HCT116 (cell line): ENCODE measurements at regions not wholly inside any gene's neighbourhood (a gene's known extent, or its start where the extent isn't known, plus 50 kb on each side); places are given as distances from the start of the nearest gene placed in this dataset.

ENCODE experiments used
- ATAC-seq: fragments of 200-7000 bp; cut with Tn5 transposase; 2 replicates; pipeline ENCODE4 v1.9.1; 2020; ENCODE audit warnings: mild to moderate bottlenecking, moderate library complexity
- BruUV-seq: library from RNA; stranded (reverse); fragments of 400-500 nt; replicated peaks from 2 replicates; lab custom pipeline; 2021; lab: Mats Ljungman, UMichigan
- CTCF ChIA-PET: fragments of 300-600 bp; sonication (Branson Sonifier 250); formaldehyde crosslinking; loops from one replicate; lab custom pipeline; 2021; ENCODE audit warnings: antibody characterized with exemption; lab: Charles Lee
- POLR2A ChIA-PET: fragments of 300-600, 350-600 bp; sonication (Branson Sonifier 250); formaldehyde crosslinking; loops from one replicate; lab custom pipeline; 2021; ENCODE audit warnings: antibody characterized with exemption; lab: Charles Lee
- RAD21 ChIA-PET, 2 experiments: fragments of 300-600 bp; sonication (Branson Sonifier 250); formaldehyde crosslinking; loops; one replicate each; lab custom pipeline; 2023; ENCODE audit warnings: low total read pairs in 2 of 2; ENCODE audit not compliant: uncharacterized antibody in 2 of 2, unreplicated experiment in 2 of 2, low non-redundant PET in 1 of 2; lab: Charles Lee
- DNase-seq: peaks from one replicate; pipeline ENCODE4 v3.0.0-alpha.2; 2010; ENCODE audit warnings: low read depth, low spot score
- H2AFZ ChIP-seq: fragments of 200-600 bp; shearing (Covaris generic), sonication (generic); 2 replicates; pipeline ENCODE4 v1.6.1; 2017; ENCODE audit warnings: low read depth, mixed run types, mixed read lengths, antibody characterized with exemption, low read length; ENCODE audit not compliant: poor library complexity, severe bottlenecking
- H3K27ac ChIP-seq: 2 replicates; pipeline ENCODE4 v1.5.1; 2012; ENCODE audit warnings: low read depth, low read length
- H3K27me3 ChIP-seq: fragments of 200-600 bp; sonication (generic); 2 replicates; pipeline ENCODE4 v1.6.1; 2016; ENCODE audit warnings: mixed run types, low read length, mixed read lengths; ENCODE audit not compliant: insufficient read depth
- H3K36me3 ChIP-seq, 2 experiments: fragments of 200-500 bp in 1 of 2; fragments of 200-600 bp in 1 of 2; sonication (Bioruptor generic) in 1 of 2; sonication (generic) in 1 of 2; 2 replicates each; pipeline versions ENCODE4 v1.5.1 to v1.6.1; 2014 to 2016; ENCODE audit warnings: low read length in 2 of 2, inconsistent platforms in 1 of 2, mixed read lengths in 1 of 2, mixed run types in 1 of 2; ENCODE audit not compliant: insufficient read depth in 2 of 2, control insufficient read depth in 1 of 2
- H3K4me1 ChIP-seq, 2 experiments: fragments of 200-600 bp in 1 of 2; sonication (generic) in 1 of 2; 2 replicates each; pipeline versions ENCODE4 v1.5.1 to v1.6.1; 2012 to 2017; ENCODE audit warnings: low read length in 2 of 2, inconsistent platforms in 1 of 2, mild to moderate bottlenecking in 1 of 2, mixed read lengths in 1 of 2, mixed run types in 1 of 2, moderate library complexity in 1 of 2; ENCODE audit not compliant: insufficient read depth in 2 of 2, control insufficient read depth in 1 of 2
- H3K4me2 ChIP-seq: fragments of 200-600 bp; sonication (generic); 2 replicates; pipeline ENCODE4 v1.6.1; 2017; ENCODE audit warnings: mixed run types, low read length, mixed read lengths
- H3K4me3 ChIP-seq, 2 experiments: fragments of 200-600 bp in 1 of 2; sonication (generic) in 1 of 2; replicated peaks in 1 of 2; 2 replicates each; pipeline ENCODE4 v1.5.1; 2011 to 2016; ENCODE audit warnings: low read length in 2 of 2, control low read depth in 1 of 2, low read depth in 1 of 2, mild to moderate bottlenecking in 1 of 2, mixed read lengths in 1 of 2, mixed run types in 1 of 2
- H3K79me2 ChIP-seq: fragments of 200-600 bp; sonication (generic); 2 replicates; pipeline ENCODE4 v1.6.1; 2017; ENCODE audit warnings: mild to moderate bottlenecking, mixed run types, low read length, moderate library complexity, mixed read lengths; ENCODE audit not compliant: insufficient read depth
- H3K9ac ChIP-seq: fragments of 200-600 bp; sonication (generic); 2 replicates; pipeline ENCODE4 v1.6.1; 2016; ENCODE audit warnings: low read length, mixed read lengths
- H3K9me2 ChIP-seq: fragments of 200-600 bp; sonication (generic), shearing (Covaris generic); 2 replicates; pipeline ENCODE4 v1.6.1; 2017; ENCODE audit warnings: mixed run types, mild to moderate bottlenecking, moderate library complexity; ENCODE audit not compliant: insufficient read depth
- H3K9me3 ChIP-seq, 2 experiments: fragments of 200-500 bp in 1 of 2; fragments of 200-600 bp in 1 of 2; sonication (Bioruptor generic) in 1 of 2; sonication (generic) in 1 of 2; 2 replicates each; pipeline ENCODE4 v1.6.1; 2014 to 2017; ENCODE audit warnings: low read length in 2 of 2, mixed read lengths in 2 of 2, inconsistent platforms in 1 of 2, low read depth in 1 of 2, mild to moderate bottlenecking in 1 of 2, mixed run types in 1 of 2, moderate library complexity in 1 of 2; ENCODE audit not compliant: control insufficient read depth in 1 of 2, insufficient read depth in 1 of 2
- H4K20me1 ChIP-seq: fragments of 200-600 bp; sonication (generic), shearing (Covaris generic); 2 replicates; pipeline ENCODE4 v1.6.1; 2017; ENCODE audit warnings: mixed run types, mild to moderate bottlenecking, moderate library complexity; ENCODE audit not compliant: insufficient read depth
- CBX3 ChIP-seq: IDR thresholded peaks from 2 replicates; pipeline ENCODE4 v1.6.1; 2012; ENCODE audit warnings: low read depth
- ELF1 ChIP-seq: IDR thresholded peaks from 2 replicates; pipeline ENCODE4 v1.6.1; 2012; ENCODE audit warnings: low read depth, borderline replicate concordance
- EZH2 ChIP-seq: fragments of 200-600 bp; sonication (generic); IDR thresholded peaks from 2 replicates; pipeline ENCODE4 v1.6.1; 2017; ENCODE audit warnings: antibody characterized with exemption, mixed run types
- EZH2phosphoT487 ChIP-seq: fragments of 200-600 bp; IDR thresholded peaks from 2 replicates; pipeline ENCODE4 v1.6.1; 2018; ENCODE audit warnings: antibody characterized with exemption, borderline replicate concordance
- FOSL1 ChIP-seq: IDR thresholded peaks from 2 replicates; pipeline ENCODE4 v1.6.1; 2012; ENCODE audit warnings: low read depth
- RAD21 ChIP-seq: IDR thresholded peaks from 2 replicates; pipeline ENCODE4 v1.6.1; 2012; ENCODE audit warnings: low read depth, mild to moderate bottlenecking
- SIN3A ChIP-seq: IDR thresholded peaks from 2 replicates; pipeline ENCODE4 v1.6.1; 2012; ENCODE audit warnings: low read depth
- TCF7L2 ChIP-seq: IDR thresholded peaks from 2 replicates; pipeline ENCODE4 v1.7.0; 2011; ENCODE audit warnings: borderline replicate concordance, inconsistent platforms; ENCODE audit not compliant: insufficient read depth, insufficient read length; ENCODE audit errors: extremely low read depth
- YY1 ChIP-seq: IDR thresholded peaks from 2 replicates; pipeline ENCODE4 v1.6.1; 2011; ENCODE audit warnings: low read length, low read depth, moderate library complexity, mild to moderate bottlenecking; ENCODE audit not compliant: insufficient replicate concordance; ENCODE audit errors: extremely low read depth
- ZFX ChIP-seq: fragments of 450-650 bp; IDR thresholded peaks from 2 replicates; pipeline ENCODE4 v1.6.1; 2017
- ZNF274 ChIP-seq: fragments of 200-500 bp; sonication (Bioruptor generic); IDR thresholded peaks from 2 replicates; pipeline ENCODE4 v1.6.1; 2014; ENCODE audit warnings: mild to moderate bottlenecking, low read depth, low read length, inconsistent platforms
- intact Hi-C: fragments of 100-400 bp; cut with micrococcal nuclease; formaldehyde crosslinking; loops from 2 replicates; pipeline ENCODE4 v1.10.0; 2022
- TF ChIP-seq, protein P1 (sequence below): IDR thresholded peaks from 2 replicates; pipeline ENCODE4 v1.6.1; 2012; ENCODE audit warnings: low read depth
- TF ChIP-seq, protein P2 (sequence below): IDR thresholded peaks from 2 replicates; pipeline ENCODE4 v1.6.1; 2012

- TF ChIP-seq, protein P1, sequence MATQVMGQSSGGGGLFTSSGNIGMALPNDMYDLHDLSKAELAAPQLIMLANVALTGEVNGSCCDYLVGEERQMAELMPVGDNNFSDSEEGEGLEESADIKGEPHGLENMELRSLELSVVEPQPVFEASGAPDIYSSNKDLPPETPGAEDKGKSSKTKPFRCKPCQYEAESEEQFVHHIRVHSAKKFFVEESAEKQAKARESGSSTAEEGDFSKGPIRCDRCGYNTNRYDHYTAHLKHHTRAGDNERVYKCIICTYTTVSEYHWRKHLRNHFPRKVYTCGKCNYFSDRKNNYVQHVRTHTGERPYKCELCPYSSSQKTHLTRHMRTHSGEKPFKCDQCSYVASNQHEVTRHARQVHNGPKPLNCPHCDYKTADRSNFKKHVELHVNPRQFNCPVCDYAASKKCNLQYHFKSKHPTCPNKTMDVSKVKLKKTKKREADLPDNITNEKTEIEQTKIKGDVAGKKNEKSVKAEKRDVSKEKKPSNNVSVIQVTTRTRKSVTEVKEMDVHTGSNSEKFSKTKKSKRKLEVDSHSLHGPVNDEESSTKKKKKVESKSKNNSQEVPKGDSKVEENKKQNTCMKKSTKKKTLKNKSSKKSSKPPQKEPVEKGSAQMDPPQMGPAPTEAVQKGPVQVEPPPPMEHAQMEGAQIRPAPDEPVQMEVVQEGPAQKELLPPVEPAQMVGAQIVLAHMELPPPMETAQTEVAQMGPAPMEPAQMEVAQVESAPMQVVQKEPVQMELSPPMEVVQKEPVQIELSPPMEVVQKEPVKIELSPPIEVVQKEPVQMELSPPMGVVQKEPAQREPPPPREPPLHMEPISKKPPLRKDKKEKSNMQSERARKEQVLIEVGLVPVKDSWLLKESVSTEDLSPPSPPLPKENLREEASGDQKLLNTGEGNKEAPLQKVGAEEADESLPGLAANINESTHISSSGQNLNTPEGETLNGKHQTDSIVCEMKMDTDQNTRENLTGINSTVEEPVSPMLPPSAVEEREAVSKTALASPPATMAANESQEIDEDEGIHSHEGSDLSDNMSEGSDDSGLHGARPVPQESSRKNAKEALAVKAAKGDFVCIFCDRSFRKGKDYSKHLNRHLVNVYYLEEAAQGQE, result no peak
- TF ChIP-seq ELF1, result no peak
- TF ChIP-seq, protein P2, sequence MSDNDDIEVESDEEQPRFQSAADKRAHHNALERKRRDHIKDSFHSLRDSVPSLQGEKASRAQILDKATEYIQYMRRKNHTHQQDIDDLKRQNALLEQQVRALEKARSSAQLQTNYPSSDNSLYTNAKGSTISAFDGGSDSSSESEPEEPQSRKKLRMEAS, result no peak
- no peak for TF ChIP-seq ZFX
Observed at GRCh38 chr2:16172324-16173175, 232.2 kb downstream of the MYCN start (continued).

DNA sequence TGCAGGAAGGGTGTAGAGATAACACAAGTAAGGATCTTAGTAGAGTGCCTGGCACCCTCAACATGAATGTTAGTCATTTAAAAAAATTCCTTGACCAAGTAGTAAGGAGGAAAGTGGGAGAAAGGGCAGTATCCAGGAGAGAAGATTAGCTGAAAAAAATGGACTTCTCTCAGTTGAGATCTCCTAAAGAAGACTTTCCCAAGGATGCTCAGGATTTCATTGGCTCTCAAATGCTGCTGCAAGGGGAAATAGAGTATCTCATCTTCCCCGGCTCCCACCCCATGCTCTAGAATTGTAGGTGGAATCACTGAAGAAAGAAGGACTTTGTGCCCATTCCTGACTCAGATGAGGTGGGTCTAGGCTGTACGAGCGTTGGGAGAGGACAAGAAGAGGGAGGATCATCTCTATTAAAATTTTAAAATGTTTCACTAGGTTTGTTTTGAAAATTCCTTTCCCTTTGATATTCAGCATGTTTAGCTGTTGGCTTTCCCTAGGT lies 231.1 kb downstream of the MYCN start:
- RAD21 ChIA-PET, result no interaction called here
- TF ChIP-seq ZFX (no peak), ZNF274 (no peak), YY1 (no peak), RAD21 (no peak), FOSL1 (no peak), CBX3 (no peak), EZH2phosphoT487 (no peak), EZH2 (no peak), SIN3A (no peak), TCF7L2 (no peak)
- TF ChIP-seq, protein P2, result no peak
- TF ChIP-seq, protein P1, result no peak

More for the DNA sequence above, 231.1 kb downstream of the MYCN start:
- H3K4me3 ChIP-seq, result no peak overlapping the region
- no TSS peak for BruUV-seq
- CTCF ChIA-PET, result no interaction called here
- H3K9ac ChIP-seq, result no peak overlapping the region
- intact Hi-C loops, result no loop called here
- DNase-seq, result no peak
- no peak overlapping the region for H3K4me2 ChIP-seq
- no peaks in the 10 kb centered on the region for H3K9me3 ChIP-seq
- POLR2A ChIA-PET, result no interaction called here
- H3K9me2 ChIP-seq, result no peaks in the 10 kb centered on the region
- H4K20me1 ChIP-seq, result no peaks in the 10 kb centered on the region
- no peaks in the 10 kb centered on the region for H3K27me3 ChIP-seq
- no peak overlapping the region for H3K27ac ChIP-seq
- no peaks in the 10 kb centered on the region for H3K4me1 ChIP-seq
- no peaks in the 10 kb centered on the region for H3K79me2 ChIP-seq
- no peaks in the 10 kb centered on the region for H3K36me3 ChIP-seq
- ATAC-seq, result no peak
- H2AFZ ChIP-seq, result no peak overlapping the region
